ENCODE measurements at regions not wholly inside any gene's neighbourhood (a gene's known extent, or its start where the extent isn't known, plus 50 kb on each side); places are given as distances from the start of the nearest gene placed in this dataset.

GRCh38 chr4:13190093-13190721 lies 293.9 kb downstream of the RAB28 start:
- 0% methylated on average over 6 of the region's 6 CpGs for WGBS (ENCODE audit: insufficient coverage, low coverage, missing lambda C conversion rate)

More at GRCh38 chr4:13190093-13190721, 293.9 kb downstream of the RAB28 start:
- no TSS peak for BruUV-seq (replicated peaks)
- Histone ChIP-seq H3K4me1 (replicated peaks in 1 of 2; ENCODE audit: control insufficient read depth in 2 of 2, insufficient read depth in 2 of 2, low read length in 2 of 2) (no peaks in the 10 kb centered on the region), H3K9me1 (ENCODE audit: control insufficient read depth, insufficient read depth, low read length) (no peaks in the 10 kb centered on the region), H3K36me3 (ENCODE audit: control insufficient read depth, insufficient read depth, low read length) (no peaks in the 10 kb centered on the region), H4K20me1 (replicated peaks; ENCODE audit: control insufficient read depth, insufficient read depth, low read length) (no peaks in the 10 kb centered on the region), H3K4me2 (ENCODE audit: insufficient read depth, low read length) (no peak overlapping the region), H3K27ac (ENCODE audit: extremely low read depth, low read depth, low read length) (no peak overlapping the region), H2AFZ (ENCODE audit: low read depth, low read length) (no peak overlapping the region), H3K4me3 (no peak overlapping the region), H3K27me3 (ENCODE audit: control insufficient read depth in 2 of 2, insufficient read depth in 2 of 2, low read length in 2 of 2) (no peaks in the 10 kb centered on the region), H3K9me3 (replicated peaks; ENCODE audit: control insufficient read depth, insufficient read depth, low read depth, low read length) (no peaks in the 10 kb centered on the region), H3K9ac (ENCODE audit: insufficient read depth in 1 of 2, low read depth in 2 of 2, low read length in 2 of 2) (no peak overlapping the region), H3K79me2 (ENCODE audit: control insufficient read depth, insufficient read depth, low read length) (no peaks in the 10 kb centered on the region)
- ChIA-PET CTCF (ENCODE audit: low intra/inter-chr PET ratio) (no interaction called here), POLR2A (no interaction called here)
- intact Hi-C loops (cut with micrococcal nuclease), result loop anchor here (10.0 kb wide), 1 partner anchor 245 kb away; no protein-coding TSS in a partner anchor
- no peak for TF ChIP-seq ZBTB33 (CRISPR knock-in tag; IDR thresholded peaks at IDR 0.05)
- TF ChIP-seq SMAD3 (CRISPR knock-in tag; conservative IDR thresholded peaks at IDR 0.05), result no peak
- no peak for TF ChIP-seq CLOCK (CRISPR knock-in tag; IDR thresholded peaks at IDR 0.05; ENCODE audit: borderline replicate concordance)
- FAIRE-seq, result no peak
- no peak for ATAC-seq
- no peak for DNase-seq (ENCODE audit: extremely low read depth in 1 of 4, low spot score in 3 of 4)
- in situ Hi-C loops (cut with MboI), result no loop called here

Data from K562 (cell line).